ENCODE measurements at regions not wholly inside any gene's neighbourhood (a gene's known extent, or its start where the extent isn't known, plus 50 kb on each side); places are given as distances from the start of the nearest gene placed in this dataset.

DNA sequence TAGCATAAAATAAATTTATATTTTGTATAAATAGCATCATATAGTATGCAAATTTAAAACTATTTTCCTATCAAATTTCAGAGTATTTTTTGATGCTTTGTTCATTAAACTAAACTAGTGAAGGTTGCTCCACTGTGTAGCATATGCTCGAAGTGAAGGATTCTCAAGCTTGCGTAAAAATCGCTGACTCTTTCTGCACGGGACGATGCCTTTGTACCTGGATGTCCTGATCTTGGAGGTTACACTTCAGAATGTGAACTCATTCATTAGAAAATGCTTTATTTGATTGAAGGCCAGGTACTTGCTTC lies 305.0 kb downstream of the WDR72 start:
- Histone ChIP-seq H3K27me3 (no peaks in the 10 kb centered on the region), H3K27ac (peak overlapping the region; percentile 68 to 95 (median 88)), H3K4me3 (no peak overlapping the region), H3K36me3 (replicated peaks in 1 of 2; ENCODE audit: insufficient read depth in 1 of 2, low read depth in 2 of 2) (no peaks in the 10 kb centered on the region), H3K4me1 (peaks cover 63% of the 10 kb centered on the region), H3K9me3 (no peaks in the 10 kb centered on the region)
- WGBS, 2 donors = 14 to 15% methylated on average over 5 of the region's 5 CpGs
- peak; percentile 23 to 66 (median 44) for DNase-seq
- intact Hi-C loops (cut with DNase I) = no loop called here
- TF ChIP-seq POLR2A (IDR thresholded peaks at IDR 0.05) (no peak), CTCF (IDR thresholded peaks at IDR 0.05) (no peak)
- no peak for ATAC-seq

GRCh38 chr15:53453253-53454105 lies 306.0 kb downstream of the WDR72 start:
- DNase-seq = peak; percentile 84 to 96 (median 89)

GRCh38 chr15:53448232-53449015 lies 311.0 kb downstream of the WDR72 start:
- Histone ChIP-seq H3K4me3 (no peak overlapping the region), H3K36me3 (replicated peaks in 1 of 2; ENCODE audit: insufficient read depth in 1 of 2, low read depth in 2 of 2) (no peaks in the 10 kb centered on the region), H3K27ac (peak overlapping the region; percentile 64 to 95 (median 83)), H3K4me1 (peaks cover 74% of the 10 kb centered on the region), H3K27me3 (no peaks in the 10 kb centered on the region), H3K9me3 (no peaks in the 10 kb centered on the region)
- DNase-seq (peak; percentile 15 to 42 (median 24)), ATAC-seq (peak; percentile 13)
- intact Hi-C loops (cut with DNase I) = no loop called here
- WGBS, 2 donors = 30 to 32% methylated on average over 7 of the region's 7 CpGs
- no peak for TF ChIP-seq CTCF (IDR thresholded peaks at IDR 0.05)
- no peak for TF ChIP-seq POLR2A (IDR thresholded peaks at IDR 0.05)

More at GRCh38 chr15:53453253-53454105, 306.0 kb downstream of the WDR72 start:
- H3K4me3 ChIP-seq = no peak overlapping the region
- H3K4me1 ChIP-seq = peaks cover 69% of the 10 kb centered on the region
- no peaks in the 10 kb centered on the region for H3K36me3 ChIP-seq (replicated peaks in 1 of 2; ENCODE audit: insufficient read depth in 1 of 2, low read depth in 2 of 2)
- H3K27me3 ChIP-seq = no peaks in the 10 kb centered on the region
- 7 to 11% methylated on average over 2 of the region's 2 CpGs for WGBS, 2 donors
- intact Hi-C loops (cut with DNase I) = no loop called here
- peak overlapping the region; percentile 68 to 95 (median 88) for H3K27ac ChIP-seq
- no peaks in the 10 kb centered on the region for H3K9me3 ChIP-seq
- ATAC-seq = peak; percentile 87
- TF ChIP-seq POLR2A (IDR thresholded peaks at IDR 0.05) (peak in 2 of 3 donors; percentile 43 to 62), CTCF (IDR thresholded peaks at IDR 0.05) (no peak)

GRCh38 chr15:53447742-53448141 lies 311.7 kb downstream of the WDR72 start:
- H3K9me3 ChIP-seq = no peaks in the 10 kb centered on the region
- H3K4me1 ChIP-seq = peaks cover 68% of the 10 kb centered on the region
- peak overlapping the region; percentile 64 to 95 (median 83) for H3K27ac ChIP-seq
- H3K4me3 ChIP-seq = no peak overlapping the region
- ATAC-seq (no peak), DNase-seq (no peak)
- H3K36me3 ChIP-seq (replicated peaks in 1 of 2; ENCODE audit: insufficient read depth in 1 of 2, low read depth in 2 of 2) = no peaks in the 10 kb centered on the region
- TF ChIP-seq POLR2A (IDR thresholded peaks at IDR 0.05) = no peak
- TF ChIP-seq CTCF (IDR thresholded peaks at IDR 0.05) = no peak
- 32 to 40% methylated on average over 1 of the region's 1 CpG for WGBS, 2 donors
- intact Hi-C loops (cut with DNase I) = no loop called here
- H3K27me3 ChIP-seq = no peaks in the 10 kb centered on the region
